ENCODE measurements at regions not wholly inside any gene's neighbourhood (a gene's known extent, or its start where the extent isn't known, plus 50 kb on each side); places are given as distances from the start of the nearest gene placed in this dataset.

- H2BK120ac ChIP-seq (ENCODE audit: low read depth, low read length, poor library complexity, severe bottlenecking): no peak overlapping the region
- H2AK5ac ChIP-seq (ENCODE audit: insufficient read length, low read length): no peak overlapping the region
- no peak overlapping the region for H2BK15ac ChIP-seq (ENCODE audit: low read depth, low read length)
- no peak overlapping the region for H2BK12ac ChIP-seq (ENCODE audit: insufficient read length, low read depth, low read length)
- no peak overlapping the region for H4K5ac ChIP-seq (ENCODE audit: insufficient read length, low read depth, low read length)
- Mint-ChIP-seq H3K9me3 (peaks cover 0 to 2% of the 10 kb centered on the region in 2 experiments; a peak in 1 of 5 replicates), H3K4me1 (peaks cover 9% of the 10 kb centered on the region in 2 experiments), H3K27me3 (ENCODE audit: low read depth) (no peaks in the 10 kb centered on the region), H3K36me3 (ENCODE audit: insufficient read depth in 1 of 3, low read depth in 3 of 3) (peaks cover 0 to 4% (median 0%) of the 10 kb centered on the region in 3 experiments; a peak in 1 of 7 replicates), H3K4me3 (no peak overlapping the region), H3K27ac (no peak overlapping the region)
- no peak overlapping the region for H3K56ac ChIP-seq (ENCODE audit: insufficient read length, low read depth, low read length)
- H3K9ac ChIP-seq (ENCODE audit: extremely low read depth, insufficient read length, low read length): no peak overlapping the region
- H3K27me3 ChIP-seq (ENCODE audit: insufficient read depth, low read length): no peaks in the 10 kb centered on the region
- H3K79me2 ChIP-seq (ENCODE audit: insufficient read depth, low read length): no peaks in the 10 kb centered on the region
- no peaks in the 10 kb centered on the region for H3K9me3 ChIP-seq (ENCODE audit: control insufficient read depth, low read depth, low read length)
- no CpG with 5 or more reads among the region's 12 CpGs for WGBS (ENCODE audit: extremely low coverage, insufficient read length, low lambda C conversion rate)
- H3K27ac ChIP-seq (ENCODE audit: insufficient read length, low read depth, low read length): no peak overlapping the region
- no peak overlapping the region for H3K23ac ChIP-seq (ENCODE audit: insufficient read length, low read depth, low read length)
- H2BK5ac ChIP-seq (ENCODE audit: insufficient read length, low read length): no peak overlapping the region
- no peak overlapping the region for H3K4ac ChIP-seq (ENCODE audit: low read depth, low read length)
- H4K91ac ChIP-seq (ENCODE audit: insufficient read length, low read depth, low read length): no peak overlapping the region
- no peak for TF ChIP-seq CTCF (conservative IDR thresholded peaks at IDR 0.05)
- H4K8ac ChIP-seq (replicated peaks; ENCODE audit: insufficient read length, low read depth, low read length): no peak overlapping the region
- no peak overlapping the region for H3T11ph ChIP-seq (ENCODE audit: low read length)
- H2BK20ac ChIP-seq (ENCODE audit: low read depth, low read length, poor library complexity, severe bottlenecking): no peak overlapping the region
- no peaks in the 10 kb centered on the region for H4K20me1 ChIP-seq (ENCODE audit: control insufficient read depth, insufficient read depth, insufficient read length)
- DNase-seq: no peak
- no peak overlapping the region for H3K4me2 ChIP-seq (ENCODE audit: insufficient read depth, insufficient read length, low read length)
- no peaks in the 10 kb centered on the region for H3K23me2 ChIP-seq (ENCODE audit: insufficient read length, low read depth, low read length, poor library complexity, severe bottlenecking)
- H3K79me1 ChIP-seq (ENCODE audit: insufficient read depth, low read depth, low read length, poor library complexity, severe bottlenecking): no peaks in the 10 kb centered on the region
- no peaks in the 10 kb centered on the region for H3K4me1 ChIP-seq (ENCODE audit: insufficient read depth, low read length)
- no peak overlapping the region for H2AFZ ChIP-seq (ENCODE audit: low read length)
- no peak overlapping the region for H3K14ac ChIP-seq (ENCODE audit: insufficient read depth, low read length)
- H3K18ac ChIP-seq (ENCODE audit: insufficient read length, low read depth, low read length): no peak overlapping the region
Measured at GRCh38 chr10:62632071-62632809, 172.3 kb upstream of the ADO start.

Data from H9 (cell line).